Astrocyte (in vitro differentiated cells and primary cell): ENCODE measurements at regions not wholly inside any gene's neighbourhood (a gene's known extent, or its start where the extent isn't known, plus 50 kb on each side); places are given as distances from the start of the nearest gene placed in this dataset.

ENCODE experiments used
- CTCF ChIP-seq: IDR thresholded peaks from 2 replicates; pipeline ENCODE4 v1.5.1; 2011; ENCODE audit warnings: low read depth, mild to moderate bottlenecking, inconsistent platforms, low read length, moderate library complexity; ENCODE audit not compliant: insufficient read depth
- EZH2 ChIP-seq: IDR thresholded peaks from 2 replicates; pipeline ENCODE4 v1.6.1; 2012; ENCODE audit warnings: mild to moderate bottlenecking, low read length, inconsistent platforms; ENCODE audit not compliant: insufficient read depth

GRCh38 chr12:47286676-47287075, 206.9 kb upstream of the AMIGO2 start:
- TF ChIP-seq EZH2 (no peak), CTCF (no peak)
